OCI-LY1 (cell line): ENCODE measurements at regions not wholly inside any gene's neighbourhood (a gene's known extent, or its start where the extent isn't known, plus 50 kb on each side); places are given as distances from the start of the nearest gene placed in this dataset.
A peak's percentile ranks its signal among the peaks of the same experiment; 100 is the strongest.

Source experiments
- H2AFZ ChIP-seq: fragments of 200-600 bp; sonication (generic), shearing (Covaris generic); 2 replicates; pipeline ENCODE4 v1.6.0; 2014; ENCODE audit warnings: antibody characterized with exemption, mild to moderate bottlenecking, low read length
- H3F3A ChIP-seq: fragments of 200-600 bp; sonication (generic), shearing (Covaris generic); 2 replicates; pipeline ENCODE4 v1.6.0; 2014; ENCODE audit warnings: mild to moderate bottlenecking, antibody characterized with exemption, low read length, moderate library complexity; ENCODE audit not compliant: insufficient read depth
- H3K27ac ChIP-seq: fragments of 200-600 bp; sonication (generic); 2 replicates; pipeline ENCODE4 v1.5.1; 2014; ENCODE audit warnings: low read length, mixed run types, mild to moderate bottlenecking, low read depth; ENCODE audit not compliant: poor library complexity, severe bottlenecking
- H3K27me3 ChIP-seq: fragments of 200-600 bp; sonication (generic); 2 replicates; pipeline ENCODE4 v1.6.0; 2014; ENCODE audit warnings: antibody characterized with exemption, mild to moderate bottlenecking, low read length, moderate library complexity; ENCODE audit not compliant: insufficient read depth
- H3K36me3 ChIP-seq: fragments of 200-600 bp; sonication (generic); 2 replicates; pipeline ENCODE4 v1.6.1; 2014; ENCODE audit warnings: mild to moderate bottlenecking, antibody characterized with exemption, low read length, moderate library complexity, mixed read lengths; ENCODE audit not compliant: insufficient read depth
- H3K4me1 ChIP-seq: fragments of 200-600 bp; sonication (generic); 2 replicates; pipeline ENCODE4 v1.5.1; 2014; ENCODE audit warnings: mild to moderate bottlenecking, low read length, moderate library complexity; ENCODE audit not compliant: insufficient read depth, severe bottlenecking
- H3K4me2 ChIP-seq: fragments of 200-600 bp; sonication (generic), shearing (Covaris generic); 2 replicates; pipeline ENCODE4 v1.6.1; 2014; ENCODE audit warnings: low read length
- H3K4me3 ChIP-seq: fragments of 200-600 bp; sonication (generic); 2 replicates; pipeline ENCODE4 v1.5.1; 2014; ENCODE audit warnings: low read length, low read depth, mild to moderate bottlenecking, mixed read lengths; ENCODE audit not compliant: poor library complexity, severe bottlenecking
- H3K79me2 ChIP-seq: fragments of 200-600 bp; shearing (Covaris generic); 2 replicates; pipeline ENCODE4 v1.6.1; 2016; ENCODE audit warnings: mixed run types, low read length, mixed read lengths; ENCODE audit not compliant: insufficient read depth
- H3K9ac ChIP-seq: fragments of 200-600 bp; sonication (generic), shearing (Covaris generic); 2 replicates; pipeline ENCODE4 v1.6.1; 2014; ENCODE audit warnings: mild to moderate bottlenecking, low read length, mixed read lengths
- H3K9me2 ChIP-seq: fragments of 200-600 bp; sonication (generic), shearing (Covaris generic); 2 replicates; pipeline ENCODE4 v1.6.1; 2014; ENCODE audit warnings: low read depth, mild to moderate bottlenecking, low read length, mixed read lengths
- H3K9me3 ChIP-seq: fragments of 200-600 bp; shearing (Covaris generic); 2 replicates; pipeline ENCODE4 v1.6.1; 2014; ENCODE audit warnings: low read length, mixed read lengths
- H4K20me1 ChIP-seq: fragments of 200-600 bp; sonication (generic), shearing (Covaris generic); 2 replicates; pipeline ENCODE4 v1.6.0; 2016; ENCODE audit warnings: mild to moderate bottlenecking, low read length; ENCODE audit not compliant: insufficient read depth
- EZH2 ChIP-seq: fragments of 200-600 bp; sonication (generic), shearing (Covaris generic); IDR thresholded peaks from 2 replicates; pipeline ENCODE4 v1.8.0; 2017; ENCODE audit warnings: borderline replicate concordance, mixed run types, mild to moderate bottlenecking, antibody characterized with exemption, low read length, moderate library complexity, mixed read lengths
- TF ChIP-seq, protein P1 (sequence below): fragments of 200-600 bp; sonication (generic), shearing (Covaris generic); IDR thresholded peaks from 2 replicates; pipeline ENCODE4 v1.5.1; 2017; ENCODE audit warnings: mild to moderate bottlenecking, antibody characterized with exemption, low read length, moderate library complexity, mixed read lengths

DNA sequence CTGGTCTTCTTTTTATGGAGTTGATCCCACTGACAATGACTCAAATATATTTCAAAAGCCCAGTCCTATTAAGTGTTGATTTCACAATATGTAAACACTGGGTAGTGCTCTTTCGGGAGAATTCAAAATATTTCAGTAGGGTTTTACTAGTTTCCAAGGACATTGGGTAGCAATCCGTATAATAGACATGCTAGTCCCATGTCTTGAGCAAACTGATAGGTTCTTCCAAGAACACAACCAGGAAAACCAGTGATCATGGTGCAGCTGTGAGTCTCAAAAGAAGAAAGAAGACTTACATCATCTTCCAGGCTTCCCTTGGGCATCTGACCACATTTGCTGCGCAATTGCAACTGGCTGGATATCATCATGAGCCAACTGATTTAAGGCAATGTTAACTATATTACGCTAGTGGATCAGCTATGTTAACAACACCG, 59.3 kb upstream of the APBB1IP start:
- Histone ChIP-seq H3K27ac (no peak overlapping the region), H3F3A (no peaks in the 10 kb centered on the region), H3K9me2 (no peaks in the 10 kb centered on the region), H3K9me3 (peaks cover 6% of the 10 kb centered on the region; the same call in 1 of the 2 replicates), H3K27me3 (no peaks in the 10 kb centered on the region), H3K9ac (no peak overlapping the region), H4K20me1 (no peaks in the 10 kb centered on the region), H3K4me2 (no peak overlapping the region), H2AFZ (0 out of 2 replicates have a peak overlapping the region, but pooled peaks have one; percentile 10), H3K4me3 (no peak overlapping the region), H3K79me2 (no peaks in the 10 kb centered on the region), H3K4me1 (peaks cover 11% of the 10 kb centered on the region), H3K36me3 (no peaks in the 10 kb centered on the region)
- TF ChIP-seq, protein P1, sequence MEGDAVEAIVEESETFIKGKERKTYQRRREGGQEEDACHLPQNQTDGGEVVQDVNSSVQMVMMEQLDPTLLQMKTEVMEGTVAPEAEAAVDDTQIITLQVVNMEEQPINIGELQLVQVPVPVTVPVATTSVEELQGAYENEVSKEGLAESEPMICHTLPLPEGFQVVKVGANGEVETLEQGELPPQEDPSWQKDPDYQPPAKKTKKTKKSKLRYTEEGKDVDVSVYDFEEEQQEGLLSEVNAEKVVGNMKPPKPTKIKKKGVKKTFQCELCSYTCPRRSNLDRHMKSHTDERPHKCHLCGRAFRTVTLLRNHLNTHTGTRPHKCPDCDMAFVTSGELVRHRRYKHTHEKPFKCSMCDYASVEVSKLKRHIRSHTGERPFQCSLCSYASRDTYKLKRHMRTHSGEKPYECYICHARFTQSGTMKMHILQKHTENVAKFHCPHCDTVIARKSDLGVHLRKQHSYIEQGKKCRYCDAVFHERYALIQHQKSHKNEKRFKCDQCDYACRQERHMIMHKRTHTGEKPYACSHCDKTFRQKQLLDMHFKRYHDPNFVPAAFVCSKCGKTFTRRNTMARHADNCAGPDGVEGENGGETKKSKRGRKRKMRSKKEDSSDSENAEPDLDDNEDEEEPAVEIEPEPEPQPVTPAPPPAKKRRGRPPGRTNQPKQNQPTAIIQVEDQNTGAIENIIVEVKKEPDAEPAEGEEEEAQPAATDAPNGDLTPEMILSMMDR, result no peak
- no peak for TF ChIP-seq EZH2

DNA sequence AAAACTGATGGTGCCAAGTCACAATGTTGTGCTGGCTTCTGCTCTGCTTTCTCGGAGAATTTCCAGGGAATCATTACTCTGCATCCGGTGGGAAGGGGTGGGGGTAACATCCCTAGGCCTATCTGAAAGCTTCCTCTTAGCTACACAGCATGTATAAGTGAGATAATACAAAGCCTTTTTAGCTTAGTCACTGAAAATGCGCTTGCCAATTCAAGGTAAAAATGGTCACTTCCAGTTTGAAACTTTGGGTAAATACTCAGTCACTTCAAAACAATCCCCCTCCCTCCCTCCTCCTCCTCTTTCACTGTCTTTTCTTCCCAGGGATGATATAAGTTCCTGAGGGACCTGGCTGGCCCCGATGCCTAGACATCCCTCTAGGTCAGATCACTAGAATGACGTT, 57.3 kb upstream of the APBB1IP start:
- peaks cover 7% of the 10 kb centered on the region for H3K4me1 ChIP-seq
- TF ChIP-seq, protein P1, result no peak
- no peak for TF ChIP-seq EZH2
- H3K9me3 ChIP-seq, result peaks cover 6% of the 10 kb centered on the region; the same call in 1 of the 2 replicates
- H3F3A ChIP-seq, result no peaks in the 10 kb centered on the region
- H3K27ac ChIP-seq, result no peak overlapping the region
- H3K4me2 ChIP-seq, result no peak overlapping the region
- H3K27me3 ChIP-seq, result no peaks in the 10 kb centered on the region
- H4K20me1 ChIP-seq, result no peaks in the 10 kb centered on the region
- H3K36me3 ChIP-seq, result no peaks in the 10 kb centered on the region
- no peak overlapping the region for H3K9ac ChIP-seq
- H3K9me2 ChIP-seq, result no peaks in the 10 kb centered on the region
- no peak overlapping the region for H2AFZ ChIP-seq
- no peaks in the 10 kb centered on the region for H3K79me2 ChIP-seq
- no peak overlapping the region for H3K4me3 ChIP-seq

DNA sequence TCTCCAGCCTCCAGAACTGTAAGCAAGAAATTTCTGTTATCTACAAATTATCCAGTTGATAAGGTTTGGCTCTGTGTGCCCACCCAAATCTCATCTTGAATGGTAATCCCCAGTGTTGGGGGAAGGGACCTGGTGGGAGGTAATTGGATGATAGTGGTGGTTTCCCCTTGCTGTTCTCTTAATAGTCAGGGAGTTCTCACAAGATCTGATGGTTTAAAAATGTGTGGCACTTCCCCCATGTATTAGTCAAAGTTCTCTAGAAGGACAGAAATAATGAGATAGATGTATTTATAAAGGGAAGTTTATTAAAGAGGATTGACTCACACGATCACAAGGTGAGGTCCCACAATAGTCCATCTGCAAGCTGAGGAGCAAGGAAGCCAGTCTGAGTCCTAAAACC, 56.2 kb upstream of the APBB1IP start:
- H3K27me3 ChIP-seq, result no peaks in the 10 kb centered on the region

More for the DNA sequence above, 56.2 kb upstream of the APBB1IP start:
- Histone ChIP-seq H3K4me2 (no peak overlapping the region), H3K9me2 (no peaks in the 10 kb centered on the region), H3K36me3 (no peaks in the 10 kb centered on the region), H3K27ac (no peak overlapping the region), H3K9me3 (peaks cover 6% of the 10 kb centered on the region; the same call in 1 of the 2 replicates), H3K9ac (no peak overlapping the region), H3F3A (0 out of 2 replicates have a peak, but pooled peaks cover 3% of the 10 kb centered on the region), H3K4me1 (peaks cover 10% of the 10 kb centered on the region), H2AFZ (no peak overlapping the region), H3K4me3 (no peak overlapping the region), H3K79me2 (no peaks in the 10 kb centered on the region), H4K20me1 (no peaks in the 10 kb centered on the region)
- TF ChIP-seq EZH2, result no peak
- TF ChIP-seq, protein P1, result no peak
